Osteocyte (in vitro differentiated cells): ENCODE measurements at regions not wholly inside any gene's neighbourhood (a gene's known extent, or its start where the extent isn't known, plus 50 kb on each side); places are given as distances from the start of the nearest gene placed in this dataset.

Experiments
- DNase-seq: peaks from one replicate; pipeline ENCODE4 v3.0.0; 2021; ENCODE audit warnings: mixed read lengths; ENCODE audit not compliant: unreplicated experiment; ENCODE audit errors: extremely low spot score
- H3K27ac Mint-ChIP-seq: one replicate; pipeline ENCODE4 v1.8.0; 2021; ENCODE audit warnings: mild to moderate bottlenecking, mixed read lengths; ENCODE audit not compliant: unreplicated experiment
- H3K27me3 Mint-ChIP-seq: one replicate; pipeline ENCODE4 v1.8.0; 2021; ENCODE audit warnings: mixed read lengths; ENCODE audit not compliant: unreplicated experiment
- H3K36me3 Mint-ChIP-seq: one replicate; pipeline ENCODE4 v1.8.0; 2021; ENCODE audit warnings: mixed read lengths; ENCODE audit not compliant: unreplicated experiment
- H3K4me1 Mint-ChIP-seq: one replicate; pipeline ENCODE4 v1.8.0; 2021; ENCODE audit warnings: mixed read lengths; ENCODE audit not compliant: unreplicated experiment
- H3K4me3 Mint-ChIP-seq: one replicate; pipeline ENCODE4 v1.8.0; 2021; ENCODE audit warnings: mild to moderate bottlenecking, moderate library complexity, mixed read lengths; ENCODE audit not compliant: unreplicated experiment
- H3K9me3 Mint-ChIP-seq: one replicate; pipeline ENCODE4 v1.8.0; 2021; ENCODE audit warnings: mixed read lengths; ENCODE audit not compliant: unreplicated experiment
- CTCF ChIP-seq: fragments of 200-600 bp; sonication (generic); IDR thresholded peaks from 2 replicates; pipeline ENCODE4 v1.5.0; 2021; ENCODE audit warnings: antibody characterized with exemption, mild to moderate bottlenecking, moderate library complexity

GRCh38 chr12:23128462-23128861 lies 503.5 kb downstream of the ETNK1 start:
- H3K27ac Mint-ChIP-seq, result no peak overlapping the region
- no peaks in the 10 kb centered on the region for H3K4me1 Mint-ChIP-seq
- no peaks in the 10 kb centered on the region for H3K9me3 Mint-ChIP-seq
- H3K36me3 Mint-ChIP-seq, result no peaks in the 10 kb centered on the region
- H3K4me3 Mint-ChIP-seq, result no peak overlapping the region
- no peak for DNase-seq
- no peaks in the 10 kb centered on the region for H3K27me3 Mint-ChIP-seq
- no peak for TF ChIP-seq CTCF

- no peaks in the 10 kb centered on the region for H3K4me1 Mint-ChIP-seq
- no peak overlapping the region for H3K4me3 Mint-ChIP-seq
- no peaks in the 10 kb centered on the region for H3K27me3 Mint-ChIP-seq
These were observed 507.4 kb downstream of the ETNK1 start for GRCh38 chr12:23132357-23132756.

GRCh38 chr12:23133471-23133870 lies 508.5 kb downstream of the ETNK1 start:
- TF ChIP-seq CTCF, result no peak
- no peak for DNase-seq
- H3K36me3 Mint-ChIP-seq, result no peaks in the 10 kb centered on the region
- no peaks in the 10 kb centered on the region for H3K27me3 Mint-ChIP-seq
- H3K9me3 Mint-ChIP-seq, result no peaks in the 10 kb centered on the region
- no peaks in the 10 kb centered on the region for H3K4me1 Mint-ChIP-seq
- H3K4me3 Mint-ChIP-seq, result no peak overlapping the region
- no peak overlapping the region for H3K27ac Mint-ChIP-seq

More at GRCh38 chr12:23132357-23132756, 507.4 kb downstream of the ETNK1 start:
- no peak overlapping the region for H3K27ac Mint-ChIP-seq
- DNase-seq, result no peak
- H3K36me3 Mint-ChIP-seq, result no peaks in the 10 kb centered on the region
- H3K9me3 Mint-ChIP-seq, result no peaks in the 10 kb centered on the region
- TF ChIP-seq CTCF, result no peak

GRCh38 chr12:23139026-23139425 lies 514.1 kb downstream of the ETNK1 start:
- H3K36me3 Mint-ChIP-seq, result no peaks in the 10 kb centered on the region
- H3K9me3 Mint-ChIP-seq, result peaks cover 7% of the 10 kb centered on the region
- no peak for TF ChIP-seq CTCF
- no peak overlapping the region for H3K4me3 Mint-ChIP-seq
- no peak overlapping the region for H3K27ac Mint-ChIP-seq
- no peak for DNase-seq
- H3K27me3 Mint-ChIP-seq, result no peaks in the 10 kb centered on the region
- H3K4me1 Mint-ChIP-seq, result peaks cover 7% of the 10 kb centered on the region

- no peak for DNase-seq
- peaks cover 7% of the 10 kb centered on the region for H3K4me1 Mint-ChIP-seq
- no peaks in the 10 kb centered on the region for H3K27me3 Mint-ChIP-seq
- peaks cover 11% of the 10 kb centered on the region for H3K9me3 Mint-ChIP-seq
- no peak for TF ChIP-seq CTCF
- no peak overlapping the region for H3K27ac Mint-ChIP-seq
- H3K4me3 Mint-ChIP-seq, result no peak overlapping the region
- H3K36me3 Mint-ChIP-seq, result no peaks in the 10 kb centered on the region
These were observed 515.7 kb downstream of the ETNK1 start for GRCh38 chr12:23140710-23141109.
